ENCODE measurements at regions not wholly inside any gene's neighbourhood (a gene's known extent, or its start where the extent isn't known, plus 50 kb on each side); places are given as distances from the start of the nearest gene placed in this dataset.

DNA sequence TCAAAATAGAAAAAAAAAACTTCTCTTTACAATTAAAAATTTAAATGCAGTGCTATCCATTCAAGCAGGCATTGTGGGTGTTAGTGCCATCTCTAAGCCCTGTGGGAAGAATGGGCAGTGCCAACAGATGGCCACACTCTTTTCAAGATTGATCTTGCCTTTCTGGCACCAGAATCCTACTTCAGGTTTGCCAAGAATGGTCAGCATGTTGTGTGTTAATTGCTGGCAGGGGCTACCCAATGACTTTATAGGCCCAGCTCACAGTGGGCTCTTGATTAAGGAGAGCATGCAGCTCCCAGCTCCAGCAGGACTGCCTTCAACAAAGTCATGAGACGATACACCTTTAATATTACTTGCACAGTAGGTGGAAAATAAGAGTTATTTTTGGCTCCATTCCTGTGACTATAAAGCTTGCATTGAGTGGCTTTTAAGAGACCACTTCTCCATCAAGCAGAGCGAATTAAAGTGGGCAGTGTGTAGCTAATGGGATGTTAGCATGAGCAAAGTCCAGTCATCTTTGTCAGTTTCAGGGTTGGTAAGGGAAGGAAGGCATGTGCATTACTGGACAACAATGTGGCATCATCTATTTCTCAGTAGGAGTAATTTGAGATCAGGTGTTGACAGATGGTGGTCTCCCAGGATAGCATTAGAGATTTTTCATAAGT, 476.8 kb downstream of the C3orf38 start:
- H3K27ac ChIP-seq (ENCODE audit: low read length), result no peak overlapping the region
- no peaks in the 10 kb centered on the region for H3K36me3 ChIP-seq (ENCODE audit: control insufficient read depth, insufficient read depth, low read length)
- no peak for DNase-seq
- no peaks in the 10 kb centered on the region for H3K27me3 ChIP-seq (ENCODE audit: control insufficient read depth, insufficient read depth, low read length)
- H3K9me3 ChIP-seq (replicated peaks; ENCODE audit: control insufficient read depth, low read depth, low read length), result no peaks in the 10 kb centered on the region
- no peaks in the 10 kb centered on the region for H3K4me1 ChIP-seq (ENCODE audit: control insufficient read depth, insufficient read depth, low read length)
- WGBS (ENCODE audit: insufficient coverage), result no CpG with 5 or more reads among the region's 2 CpGs
- no peak overlapping the region for H3K4me3 ChIP-seq (ENCODE audit: low read length)

DNA sequence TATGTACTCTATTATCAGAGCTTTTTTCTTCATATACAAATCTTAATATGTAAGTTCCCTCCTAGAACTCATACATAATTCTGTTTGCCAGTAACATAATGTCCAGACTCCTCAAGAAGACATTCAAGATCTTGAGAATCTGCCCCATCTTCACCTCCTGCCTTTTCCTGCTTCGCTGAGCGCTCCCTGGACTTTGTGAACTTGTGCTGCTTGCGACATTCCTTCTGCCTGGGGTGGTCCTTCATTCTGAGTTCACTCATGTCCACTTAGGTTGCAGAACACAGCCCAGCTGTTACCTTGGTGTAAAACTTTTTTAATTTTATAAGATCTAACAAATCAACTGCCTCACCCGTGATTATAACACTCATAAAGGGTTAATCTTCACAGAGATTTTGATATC, 478.5 kb upstream of the EPHA3 start:
- Histone ChIP-seq H3K9me3 (replicated peaks; ENCODE audit: control insufficient read depth, low read depth, low read length) (no peaks in the 10 kb centered on the region), H3K4me1 (ENCODE audit: control insufficient read depth, insufficient read depth, low read length) (no peaks in the 10 kb centered on the region), H3K27me3 (ENCODE audit: control insufficient read depth, insufficient read depth, low read length) (no peaks in the 10 kb centered on the region), H3K4me3 (ENCODE audit: low read length) (no peak overlapping the region), H3K27ac (ENCODE audit: low read length) (no peak overlapping the region), H3K36me3 (ENCODE audit: control insufficient read depth, insufficient read depth, low read length) (no peaks in the 10 kb centered on the region)
- no peak for DNase-seq
- 100% methylated on average over 2 of the region's 4 CpGs for WGBS (ENCODE audit: insufficient coverage)

DNA sequence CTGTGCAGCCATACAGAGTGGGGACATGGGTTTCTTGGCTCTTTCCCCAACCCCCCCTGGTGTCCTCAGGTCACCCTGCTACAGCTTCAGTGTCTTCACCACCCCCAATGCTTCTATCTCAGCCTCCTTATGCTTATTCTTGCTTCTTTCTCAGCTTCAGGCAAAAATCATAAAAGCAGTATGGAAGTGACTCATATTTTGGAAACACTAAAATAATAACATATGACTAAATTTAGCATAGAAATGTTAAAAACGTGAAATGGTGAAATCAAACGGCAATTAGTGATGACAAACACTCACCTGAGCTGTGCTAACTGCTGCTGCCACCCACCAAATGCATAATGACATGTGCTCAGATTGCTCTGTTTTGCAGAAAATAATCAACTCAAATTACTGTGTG, 475.2 kb upstream of the EPHA3 start:
- DNase-seq, result no peak
- peaks cover 2% of the 10 kb centered on the region for H3K9me3 ChIP-seq (replicated peaks; ENCODE audit: control insufficient read depth, low read depth, low read length)
- H3K4me3 ChIP-seq (ENCODE audit: low read length), result no peak overlapping the region
- H3K36me3 ChIP-seq (ENCODE audit: control insufficient read depth, insufficient read depth, low read length), result no peaks in the 10 kb centered on the region
- H3K27ac ChIP-seq (ENCODE audit: low read length), result no peak overlapping the region
- no CpG with 5 or more reads among the region's 2 CpGs for WGBS (ENCODE audit: insufficient coverage)
- H3K4me1 ChIP-seq (ENCODE audit: control insufficient read depth, insufficient read depth, low read length), result no peaks in the 10 kb centered on the region
- H3K27me3 ChIP-seq (ENCODE audit: control insufficient read depth, insufficient read depth, low read length), result no peaks in the 10 kb centered on the region

DNA sequence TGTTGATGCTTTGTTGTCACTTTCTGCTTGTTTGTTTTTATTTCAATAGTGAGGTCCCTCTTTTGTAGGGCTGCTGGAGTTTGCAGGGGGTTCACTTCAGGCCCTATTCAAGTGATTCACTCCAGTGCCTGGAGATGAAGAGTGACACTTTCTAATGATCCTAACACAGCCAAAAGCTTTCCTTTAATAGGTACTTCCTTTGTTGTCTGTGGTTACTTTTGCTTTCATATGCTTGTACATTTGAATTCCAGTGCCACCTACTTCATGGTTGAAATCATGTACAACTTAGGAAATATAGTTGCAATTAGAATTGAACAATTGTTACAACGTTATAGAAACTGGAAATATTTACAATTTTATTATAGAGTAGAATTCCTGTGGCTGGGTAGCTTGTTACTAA, 466.8 kb upstream of the EPHA3 start:
- no peaks in the 10 kb centered on the region for H3K4me1 ChIP-seq (ENCODE audit: control insufficient read depth, insufficient read depth, low read length)
- H3K36me3 ChIP-seq (ENCODE audit: control insufficient read depth, insufficient read depth, low read length), result no peaks in the 10 kb centered on the region
- DNase-seq, result no peak
- H3K27ac ChIP-seq (ENCODE audit: low read length), result no peak overlapping the region
- WGBS (ENCODE audit: insufficient coverage), result no CpG with 5 or more reads among the region's 1 CpG
- peaks cover 2% of the 10 kb centered on the region for H3K9me3 ChIP-seq (replicated peaks; ENCODE audit: control insufficient read depth, low read depth, low read length)
- no peaks in the 10 kb centered on the region for H3K27me3 ChIP-seq (ENCODE audit: control insufficient read depth, insufficient read depth, low read length)
- no peak overlapping the region for H3K4me3 ChIP-seq (ENCODE audit: low read length)

DNA sequence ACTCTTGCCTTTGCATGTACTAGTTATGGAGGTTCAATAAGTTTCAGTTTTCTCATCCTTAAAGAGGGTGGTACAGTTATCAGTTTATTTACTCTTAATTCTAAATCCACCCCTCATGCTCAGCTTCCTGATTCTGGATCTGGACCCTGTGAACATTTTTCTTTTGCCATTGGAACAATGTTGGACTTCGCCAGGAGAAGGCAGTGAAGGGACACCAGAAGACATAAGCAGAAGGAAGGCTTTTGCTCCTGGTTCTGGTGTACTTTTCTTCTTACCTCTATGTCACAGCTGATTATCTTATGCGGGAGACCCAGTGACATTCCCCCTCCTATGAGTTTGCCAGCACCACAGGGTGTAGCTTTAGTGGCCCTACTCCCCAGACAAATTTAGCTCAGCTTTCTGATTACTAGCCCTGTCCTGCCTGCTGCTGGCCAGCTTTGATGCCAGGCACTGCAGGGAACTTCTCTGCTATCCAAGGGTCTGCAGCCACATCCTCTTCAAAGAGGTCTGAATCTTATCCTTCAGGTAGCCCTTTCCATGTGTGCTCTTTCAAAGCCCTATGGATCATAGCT, 466.3 kb upstream of the EPHA3 start:
- peaks cover 2% of the 10 kb centered on the region for H3K9me3 ChIP-seq (replicated peaks; ENCODE audit: control insufficient read depth, low read depth, low read length)
- DNase-seq, result no peak
- 100% methylated on average over 2 of the region's 2 CpGs for WGBS (ENCODE audit: insufficient coverage)
- H3K4me1 ChIP-seq (ENCODE audit: control insufficient read depth, insufficient read depth, low read length), result no peaks in the 10 kb centered on the region
- no peak overlapping the region for H3K4me3 ChIP-seq (ENCODE audit: low read length)
- no peaks in the 10 kb centered on the region for H3K27me3 ChIP-seq (ENCODE audit: control insufficient read depth, insufficient read depth, low read length)
- H3K36me3 ChIP-seq (ENCODE audit: control insufficient read depth, insufficient read depth, low read length), result no peaks in the 10 kb centered on the region
- no peak overlapping the region for H3K27ac ChIP-seq (ENCODE audit: low read length)

DNA sequence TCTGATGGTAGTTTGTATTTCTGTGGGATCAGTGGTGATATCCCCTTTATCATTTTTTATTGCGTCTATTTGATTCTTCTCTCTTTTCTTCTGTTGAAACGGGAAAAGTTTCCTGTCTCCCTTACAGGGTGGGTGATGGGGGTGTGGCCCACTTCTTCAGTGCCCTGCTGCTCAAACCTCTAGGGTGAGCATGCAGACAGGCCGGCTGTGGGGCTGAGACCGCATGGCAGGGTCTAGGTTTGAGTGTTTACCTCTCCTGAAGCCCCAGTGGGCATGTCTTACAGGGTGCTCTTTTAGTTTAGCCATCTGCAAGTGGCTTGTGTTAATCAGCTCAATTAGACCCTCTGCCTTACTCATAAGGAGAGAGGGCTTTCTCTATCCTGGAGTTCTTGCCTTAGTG, 450.0 kb upstream of the EPHA3 start:
- H3K4me3 ChIP-seq (ENCODE audit: low read length), result no peak overlapping the region
- H3K27me3 ChIP-seq (ENCODE audit: control insufficient read depth, insufficient read depth, low read length), result no peaks in the 10 kb centered on the region
- H3K36me3 ChIP-seq (ENCODE audit: control insufficient read depth, insufficient read depth, low read length), result no peaks in the 10 kb centered on the region
- H3K9me3 ChIP-seq (replicated peaks; ENCODE audit: control insufficient read depth, low read depth, low read length), result peaks cover 5% of the 10 kb centered on the region
- WGBS (ENCODE audit: insufficient coverage), result 92% methylated on average over 2 of the region's 4 CpGs
- DNase-seq, result no peak
- no peaks in the 10 kb centered on the region for H3K4me1 ChIP-seq (ENCODE audit: control insufficient read depth, insufficient read depth, low read length)
- no peak overlapping the region for H3K27ac ChIP-seq (ENCODE audit: low read length)

DNA sequence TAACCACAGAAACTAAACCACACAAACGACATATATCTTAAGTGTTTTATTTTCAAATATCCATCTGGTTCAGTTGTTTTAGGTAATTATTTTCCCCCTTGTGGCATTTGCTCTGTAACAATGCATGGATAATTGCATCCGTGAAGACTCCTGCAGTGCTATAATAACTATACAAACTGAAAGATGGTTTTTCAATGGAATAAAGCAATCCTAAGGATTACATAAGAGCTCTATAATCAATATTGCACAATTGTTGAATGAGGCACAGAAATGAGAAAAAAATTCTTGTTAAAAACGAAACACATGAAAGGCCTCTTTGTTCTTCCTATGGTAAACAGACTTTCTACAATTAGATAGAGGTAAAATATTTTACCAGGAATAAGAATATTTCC, 446.0 kb upstream of the EPHA3 start:
- DNase-seq, result no peak
- no peaks in the 10 kb centered on the region for H3K4me1 ChIP-seq (ENCODE audit: control insufficient read depth, insufficient read depth, low read length)
- H3K27ac ChIP-seq (ENCODE audit: low read length), result no peak overlapping the region
- no peak overlapping the region for H3K4me3 ChIP-seq (ENCODE audit: low read length)
- H3K36me3 ChIP-seq (ENCODE audit: control insufficient read depth, insufficient read depth, low read length), result no peaks in the 10 kb centered on the region
- H3K27me3 ChIP-seq (ENCODE audit: control insufficient read depth, insufficient read depth, low read length), result no peaks in the 10 kb centered on the region
- H3K9me3 ChIP-seq (replicated peaks; ENCODE audit: control insufficient read depth, low read depth, low read length), result peaks cover 5% of the 10 kb centered on the region
- WGBS (ENCODE audit: insufficient coverage), result no CpG with 5 or more reads among the region's 3 CpGs

DNA sequence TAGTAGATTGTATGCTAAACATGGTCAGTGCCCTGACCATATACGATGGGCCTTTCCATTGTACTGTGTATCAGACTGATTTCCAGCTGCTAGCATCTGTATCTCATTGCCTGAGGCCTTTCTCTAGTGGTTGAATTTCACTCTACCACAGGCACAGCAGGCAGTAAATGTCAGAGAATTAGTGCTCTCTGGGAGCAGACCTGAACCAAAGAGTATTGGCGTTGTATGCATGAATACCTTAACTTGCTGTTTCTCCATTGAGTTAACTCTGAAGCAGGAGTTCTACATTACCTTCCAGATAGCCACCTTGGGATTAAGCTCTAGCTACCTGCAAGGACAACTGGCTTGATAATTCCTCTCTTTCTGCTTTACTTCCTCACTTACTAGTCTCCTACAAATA, 439.2 kb upstream of the EPHA3 start:
- Histone ChIP-seq H3K4me1 (ENCODE audit: control insufficient read depth, insufficient read depth, low read length) (no peaks in the 10 kb centered on the region), H3K4me3 (ENCODE audit: low read length) (no peak overlapping the region), H3K27ac (ENCODE audit: low read length) (no peak overlapping the region), H3K36me3 (ENCODE audit: control insufficient read depth, insufficient read depth, low read length) (no peaks in the 10 kb centered on the region), H3K27me3 (ENCODE audit: control insufficient read depth, insufficient read depth, low read length) (no peaks in the 10 kb centered on the region), H3K9me3 (replicated peaks; ENCODE audit: control insufficient read depth, low read depth, low read length) (no peaks in the 10 kb centered on the region)
- DNase-seq, result no peak
- 80% methylated on average over 1 of the region's 2 CpGs for whole genome bisulfite sequencing (ENCODE audit: insufficient coverage)

DNA sequence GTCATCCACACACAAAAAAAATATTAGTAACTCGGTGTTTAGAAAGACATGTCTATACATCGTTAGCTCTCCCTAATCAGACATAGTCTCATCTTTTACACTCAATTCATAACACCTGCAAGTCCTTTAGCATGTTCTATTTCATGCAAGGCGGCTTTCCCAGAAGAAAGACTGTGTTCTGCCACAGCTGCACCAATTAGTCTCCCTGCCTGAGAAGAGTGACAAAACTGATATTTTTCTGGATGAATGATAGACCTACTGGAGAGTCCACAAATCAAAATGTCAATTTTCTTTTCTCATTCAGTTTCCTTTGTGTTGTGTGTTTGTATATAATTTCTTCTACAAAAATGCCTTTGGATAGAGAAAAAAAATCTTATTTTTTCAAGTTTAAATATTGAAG, 435.8 kb upstream of the EPHA3 start:
- H3K4me1 ChIP-seq (ENCODE audit: control insufficient read depth, insufficient read depth, low read length), result no peaks in the 10 kb centered on the region
- no peaks in the 10 kb centered on the region for H3K27me3 ChIP-seq (ENCODE audit: control insufficient read depth, insufficient read depth, low read length)
- DNase-seq, result no peak
- H3K27ac ChIP-seq (ENCODE audit: low read length), result no peak overlapping the region
- no peaks in the 10 kb centered on the region for H3K36me3 ChIP-seq (ENCODE audit: control insufficient read depth, insufficient read depth, low read length)
- H3K4me3 ChIP-seq (ENCODE audit: low read length), result no peak overlapping the region
- no peaks in the 10 kb centered on the region for H3K9me3 ChIP-seq (replicated peaks; ENCODE audit: control insufficient read depth, low read depth, low read length)
- WGBS (ENCODE audit: insufficient coverage), result 84% methylated on average over 3 of the region's 3 CpGs

DNA sequence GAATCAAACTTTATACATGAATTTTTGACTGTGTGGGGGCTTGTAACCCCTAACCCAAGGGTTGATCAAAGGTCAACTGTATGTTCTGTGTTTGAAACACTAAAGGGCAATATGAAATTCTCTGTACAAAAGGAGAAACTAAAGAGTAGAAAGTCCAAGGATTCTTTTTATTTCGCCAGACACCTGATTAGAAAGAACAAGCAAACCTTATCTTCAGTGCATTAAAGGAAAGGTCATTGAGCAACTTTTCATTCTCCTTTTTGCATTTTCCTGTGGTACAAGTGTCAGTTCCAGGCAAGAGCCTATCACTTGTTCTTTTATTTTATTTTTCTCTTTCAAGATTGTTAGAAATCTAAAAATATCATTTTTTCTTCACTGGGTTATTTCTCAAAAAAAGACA, 430.1 kb upstream of the EPHA3 start:
- H3K4me3 ChIP-seq (ENCODE audit: low read length), result no peak overlapping the region
- H3K4me1 ChIP-seq (ENCODE audit: control insufficient read depth, insufficient read depth, low read length), result no peaks in the 10 kb centered on the region
- no peaks in the 10 kb centered on the region for H3K36me3 ChIP-seq (ENCODE audit: control insufficient read depth, insufficient read depth, low read length)
- WGBS (ENCODE audit: insufficient coverage), result no CpG with 5 or more reads among the region's 1 CpG
- DNase-seq, result no peak
- H3K27me3 ChIP-seq (ENCODE audit: control insufficient read depth, insufficient read depth, low read length), result no peaks in the 10 kb centered on the region
- H3K27ac ChIP-seq (ENCODE audit: low read length), result no peak overlapping the region
- no peaks in the 10 kb centered on the region for H3K9me3 ChIP-seq (replicated peaks; ENCODE audit: control insufficient read depth, low read depth, low read length)

DNA sequence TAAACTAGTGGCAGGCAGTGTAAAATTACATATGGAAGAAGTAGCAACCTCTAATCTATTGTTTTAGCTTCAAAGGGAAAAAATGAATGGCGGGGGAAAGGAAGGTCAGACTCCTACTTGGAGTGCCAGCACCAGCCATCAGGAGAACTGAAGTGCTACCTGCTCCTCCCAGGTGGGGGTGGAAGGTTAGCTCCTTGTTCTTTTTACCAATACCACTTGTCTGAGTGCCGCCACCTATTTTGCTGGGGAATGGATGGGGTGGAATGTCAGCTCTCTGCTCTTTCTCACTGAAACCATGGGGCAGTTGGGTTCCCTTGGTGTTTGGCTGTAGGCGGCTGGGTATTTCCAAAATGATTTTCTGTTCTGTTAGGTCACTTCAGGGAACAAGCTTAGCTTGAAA, 428.7 kb upstream of the EPHA3 start:
- Histone ChIP-seq H3K4me1 (ENCODE audit: control insufficient read depth, insufficient read depth, low read length) (no peaks in the 10 kb centered on the region), H3K27ac (ENCODE audit: low read length) (no peak overlapping the region), H3K4me3 (ENCODE audit: low read length) (no peak overlapping the region), H3K36me3 (ENCODE audit: control insufficient read depth, insufficient read depth, low read length) (no peaks in the 10 kb centered on the region), H3K27me3 (ENCODE audit: control insufficient read depth, insufficient read depth, low read length) (no peaks in the 10 kb centered on the region), H3K9me3 (replicated peaks; ENCODE audit: control insufficient read depth, low read depth, low read length) (no peaks in the 10 kb centered on the region)
- WGBS (ENCODE audit: insufficient coverage), result 72% methylated on average over 2 of the region's 3 CpGs
- DNase-seq, result no peak
